ENCODE measurements at regions not wholly inside any gene's neighbourhood (a gene's known extent, or its start where the extent isn't known, plus 50 kb on each side); places are given as distances from the start of the nearest gene placed in this dataset.
A peak's percentile ranks its signal among the peaks of the same experiment; 100 is the strongest.

GRCh38 chr2:22902180-22902550, 482.8 kb upstream of the KLHL29 start:
- H3K9ac ChIP-seq (ENCODE audit: low read length): no peak overlapping the region

GRCh38 chr2:22902662-22903165, 482.3 kb upstream of the KLHL29 start:
- Histone ChIP-seq H3K27me3 (ENCODE audit: low read depth, low read length) (no peaks in the 10 kb centered on the region), H4K20me1 (ENCODE audit: insufficient read depth, low read length) (no peaks in the 10 kb centered on the region), H3K4me2 (ENCODE audit: low read length) (no peak overlapping the region), H2AFZ (ENCODE audit: low read depth, low read length) (no peak overlapping the region), H3K36me3 (replicated peaks; ENCODE audit: low read depth, low read length) (no peaks in the 10 kb centered on the region), H3K4me3 (ENCODE audit: low read length) (no peak overlapping the region), H3K27ac (ENCODE audit: low read length) (no peak overlapping the region), H3K4me1 (ENCODE audit: low read length) (no peaks in the 10 kb centered on the region), H3K9ac (ENCODE audit: low read length) (no peak overlapping the region), H3K9me3 (ENCODE audit: insufficient read depth, low read length) (no peaks in the 10 kb centered on the region), H3K79me2 (ENCODE audit: low read length) (no peaks in the 10 kb centered on the region)
- TF ChIP-seq EZH2phosphoT487 (IDR thresholded peaks at IDR 0.05; ENCODE audit: low read depth): no peak
- no peak for TF ChIP-seq CTCF (IDR thresholded peaks at IDR 0.05; ENCODE audit: low read depth, low read length)

More at GRCh38 chr2:22902180-22902550, 482.8 kb upstream of the KLHL29 start:
- H3K79me2 ChIP-seq (ENCODE audit: low read length): no peaks in the 10 kb centered on the region
- no peaks in the 10 kb centered on the region for H3K4me1 ChIP-seq (ENCODE audit: low read length)
- H3K9me3 ChIP-seq (ENCODE audit: insufficient read depth, low read length): no peaks in the 10 kb centered on the region
- no peak overlapping the region for H3K4me3 ChIP-seq (ENCODE audit: low read length)
- no peaks in the 10 kb centered on the region for H4K20me1 ChIP-seq (ENCODE audit: insufficient read depth, low read length)
- no peak for TF ChIP-seq CTCF (IDR thresholded peaks at IDR 0.05; ENCODE audit: low read depth, low read length)
- no peak for TF ChIP-seq EZH2phosphoT487 (IDR thresholded peaks at IDR 0.05; ENCODE audit: low read depth)
- no peak overlapping the region for H3K4me2 ChIP-seq (ENCODE audit: low read length)
- H3K27ac ChIP-seq (ENCODE audit: low read length): no peak overlapping the region
- H3K36me3 ChIP-seq (replicated peaks; ENCODE audit: low read depth, low read length): no peaks in the 10 kb centered on the region
- no peaks in the 10 kb centered on the region for H3K27me3 ChIP-seq (ENCODE audit: low read depth, low read length)
- H2AFZ ChIP-seq (ENCODE audit: low read depth, low read length): no peak overlapping the region

GRCh38 chr2:22903616-22904015, 481.4 kb upstream of the KLHL29 start:
- Histone ChIP-seq H3K4me2 (ENCODE audit: low read length) (no peak overlapping the region), H2AFZ (ENCODE audit: low read depth, low read length) (no peak overlapping the region), H3K27ac (ENCODE audit: low read length) (no peak overlapping the region), H3K9ac (ENCODE audit: low read length) (no peak overlapping the region), H4K20me1 (ENCODE audit: insufficient read depth, low read length) (no peaks in the 10 kb centered on the region), H3K36me3 (replicated peaks; ENCODE audit: low read depth, low read length) (no peaks in the 10 kb centered on the region), H3K4me3 (ENCODE audit: low read length) (no peak overlapping the region), H3K4me1 (ENCODE audit: low read length) (no peaks in the 10 kb centered on the region), H3K79me2 (ENCODE audit: low read length) (no peaks in the 10 kb centered on the region), H3K9me3 (ENCODE audit: insufficient read depth, low read length) (no peaks in the 10 kb centered on the region), H3K27me3 (ENCODE audit: low read depth, low read length) (no peaks in the 10 kb centered on the region)
- TF ChIP-seq EZH2phosphoT487 (IDR thresholded peaks at IDR 0.05; ENCODE audit: low read depth): no peak
- TF ChIP-seq CTCF (IDR thresholded peaks at IDR 0.05; ENCODE audit: low read depth, low read length): no peak

GRCh38 chr2:22904126-22904684, 480.8 kb upstream of the KLHL29 start:
- H3K9ac ChIP-seq (ENCODE audit: low read length): no peak overlapping the region
- no peak overlapping the region for H3K4me2 ChIP-seq (ENCODE audit: low read length)
- H3K4me1 ChIP-seq (ENCODE audit: low read length): no peaks in the 10 kb centered on the region
- no peaks in the 10 kb centered on the region for H4K20me1 ChIP-seq (ENCODE audit: insufficient read depth, low read length)
- H3K27ac ChIP-seq (ENCODE audit: low read length): no peak overlapping the region
- H3K4me3 ChIP-seq (ENCODE audit: low read length): no peak overlapping the region
- TF ChIP-seq CTCF (IDR thresholded peaks at IDR 0.05; ENCODE audit: low read depth, low read length) (peak; percentile 48), EZH2phosphoT487 (IDR thresholded peaks at IDR 0.05; ENCODE audit: low read depth) (no peak)
- H2AFZ ChIP-seq (ENCODE audit: low read depth, low read length): no peak overlapping the region
- no peaks in the 10 kb centered on the region for H3K79me2 ChIP-seq (ENCODE audit: low read length)
- H3K36me3 ChIP-seq (replicated peaks; ENCODE audit: low read depth, low read length): no peaks in the 10 kb centered on the region
- no peaks in the 10 kb centered on the region for H3K27me3 ChIP-seq (ENCODE audit: low read depth, low read length)
- no peaks in the 10 kb centered on the region for H3K9me3 ChIP-seq (ENCODE audit: insufficient read depth, low read length)
